A673 (cell line): ENCODE measurements at regions not wholly inside any gene's neighbourhood (a gene's known extent, or its start where the extent isn't known, plus 50 kb on each side); places are given as distances from the start of the nearest gene placed in this dataset.

Experiments used
- EZH2 ChIP-seq: fragments of 200-600 bp; sonication (generic); IDR thresholded peaks from 2 replicates; pipeline ENCODE4 v1.6.1; 2017; ENCODE audit warnings: borderline replicate concordance, low read depth, mild to moderate bottlenecking, mixed read lengths, antibody characterized with exemption, low read length; ENCODE audit not compliant: poor library complexity, severe bottlenecking
- TF ChIP-seq, protein P1 (sequence below): fragments of 300-800, 200-600 bp; sonication (generic); conservative IDR thresholded peaks from 2 replicates; pipeline ENCODE4 v1.5.1; 2017; ENCODE audit warnings: low read depth, mild to moderate bottlenecking, antibody characterized with exemption, low read length, moderate library complexity, mixed read lengths

DNA sequence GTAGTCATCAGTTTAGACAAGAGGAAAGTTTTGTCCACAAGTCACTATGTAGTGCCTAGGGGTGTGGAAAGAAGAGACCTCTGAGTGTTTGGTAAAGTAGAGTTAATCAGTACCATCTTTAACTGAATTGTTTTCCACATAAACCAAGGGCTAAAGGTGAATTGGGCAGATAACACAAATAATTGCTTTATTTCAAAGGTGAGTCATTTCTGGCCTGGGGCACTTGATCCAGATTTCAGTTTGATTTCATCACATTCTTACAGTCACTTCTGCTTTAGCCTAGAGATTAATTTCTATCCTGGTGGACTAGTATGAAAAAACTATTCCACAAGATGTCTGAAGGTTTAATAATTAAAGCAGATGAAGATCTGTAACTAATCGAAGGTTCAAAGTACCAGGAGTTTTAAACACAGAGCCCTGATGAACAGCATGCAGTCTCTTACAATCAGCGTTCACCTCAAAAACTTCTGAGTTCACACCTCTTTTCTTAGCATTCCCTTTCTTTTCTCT, 74.5 kb upstream of the BOD1L1 start:
- TF ChIP-seq, protein P1, sequence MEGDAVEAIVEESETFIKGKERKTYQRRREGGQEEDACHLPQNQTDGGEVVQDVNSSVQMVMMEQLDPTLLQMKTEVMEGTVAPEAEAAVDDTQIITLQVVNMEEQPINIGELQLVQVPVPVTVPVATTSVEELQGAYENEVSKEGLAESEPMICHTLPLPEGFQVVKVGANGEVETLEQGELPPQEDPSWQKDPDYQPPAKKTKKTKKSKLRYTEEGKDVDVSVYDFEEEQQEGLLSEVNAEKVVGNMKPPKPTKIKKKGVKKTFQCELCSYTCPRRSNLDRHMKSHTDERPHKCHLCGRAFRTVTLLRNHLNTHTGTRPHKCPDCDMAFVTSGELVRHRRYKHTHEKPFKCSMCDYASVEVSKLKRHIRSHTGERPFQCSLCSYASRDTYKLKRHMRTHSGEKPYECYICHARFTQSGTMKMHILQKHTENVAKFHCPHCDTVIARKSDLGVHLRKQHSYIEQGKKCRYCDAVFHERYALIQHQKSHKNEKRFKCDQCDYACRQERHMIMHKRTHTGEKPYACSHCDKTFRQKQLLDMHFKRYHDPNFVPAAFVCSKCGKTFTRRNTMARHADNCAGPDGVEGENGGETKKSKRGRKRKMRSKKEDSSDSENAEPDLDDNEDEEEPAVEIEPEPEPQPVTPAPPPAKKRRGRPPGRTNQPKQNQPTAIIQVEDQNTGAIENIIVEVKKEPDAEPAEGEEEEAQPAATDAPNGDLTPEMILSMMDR, result no peak
- no peak for TF ChIP-seq EZH2
